ENCODE measurements at regions not wholly inside any gene's neighbourhood (a gene's known extent, or its start where the extent isn't known, plus 50 kb on each side); places are given as distances from the start of the nearest gene placed in this dataset.

- no peak for DNase-seq (ENCODE audit: extremely low read depth, low read depth)
- TF ChIP-seq CTCF (IDR thresholded peaks at IDR 0.05; ENCODE audit: low read depth, low read length): no peak
Observed at GRCh38 chr2:212945526-212945925, 205.9 kb downstream of the IKZF2 start.

- no peak for DNase-seq (ENCODE audit: extremely low read depth, low read depth)
Observed at GRCh38 chr2:212943351-212943750, 208.1 kb downstream of the IKZF2 start.

DNA sequence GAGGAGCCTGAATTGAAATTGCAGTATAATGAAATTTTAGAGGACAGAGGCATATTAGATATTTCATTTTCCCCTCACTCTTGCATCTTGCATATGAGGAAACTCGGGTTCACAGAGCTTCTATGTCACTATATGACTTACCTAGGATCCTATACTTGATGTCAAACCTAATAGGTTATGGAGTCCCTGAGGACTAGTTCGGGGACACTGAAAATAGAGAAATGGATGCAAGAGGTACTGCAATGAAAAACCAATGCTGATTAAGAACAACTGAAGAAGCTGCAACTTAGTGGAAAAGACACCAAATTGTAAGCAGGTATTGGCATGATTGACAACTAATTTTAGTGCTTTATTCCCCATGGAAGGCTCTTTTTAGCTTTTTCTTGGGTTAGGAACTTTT, 210.1 kb downstream of the IKZF2 start:
- DNase-seq (ENCODE audit: extremely low read depth, low read depth): no peak
- no peak for TF ChIP-seq CTCF (IDR thresholded peaks at IDR 0.05; ENCODE audit: low read depth, low read length)

More at GRCh38 chr2:212943351-212943750, 208.1 kb downstream of the IKZF2 start:
- TF ChIP-seq CTCF (IDR thresholded peaks at IDR 0.05; ENCODE audit: low read depth, low read length): no peak

GRCh38 chr2:212940816-212941215, 210.6 kb downstream of the IKZF2 start:
- DNase-seq (ENCODE audit: extremely low read depth, low read depth): no peak
- no peak for TF ChIP-seq CTCF (IDR thresholded peaks at IDR 0.05; ENCODE audit: low read depth, low read length)

DNA sequence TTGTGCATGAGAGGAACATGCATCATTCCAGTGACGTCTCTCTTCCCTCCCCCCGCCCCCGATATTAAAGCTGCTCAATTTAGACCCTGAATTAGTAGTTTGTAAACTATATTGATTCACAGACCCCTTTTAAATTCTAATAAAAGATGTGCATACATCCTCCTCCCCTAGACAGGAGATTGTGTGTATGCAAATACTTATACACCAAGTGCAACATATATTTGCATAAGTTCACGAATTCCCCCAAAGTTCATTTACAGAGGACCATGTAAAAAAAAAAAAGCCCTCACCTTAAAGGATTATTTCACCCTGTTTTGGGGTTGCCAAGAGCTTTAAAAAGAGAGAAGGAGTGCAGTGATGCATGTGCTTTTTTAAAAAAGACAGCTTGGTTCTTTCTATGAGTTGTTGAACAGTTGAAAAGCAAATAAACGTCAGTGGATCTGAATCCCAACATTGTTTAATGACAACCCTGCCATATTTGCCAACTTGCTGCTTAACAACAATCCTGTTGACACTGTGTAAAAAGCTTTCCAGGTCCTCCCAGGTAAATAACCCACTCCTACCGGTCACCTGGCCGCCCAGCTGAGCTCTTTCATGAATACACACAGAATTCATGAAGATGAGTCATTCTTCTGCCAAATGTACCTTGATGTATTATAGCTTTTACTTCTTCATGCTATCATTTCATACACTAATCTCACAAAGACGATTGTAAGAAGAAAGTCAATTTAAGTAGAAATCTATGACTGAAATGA, 211.5 kb downstream of the IKZF2 start:
- TF ChIP-seq CTCF (IDR thresholded peaks at IDR 0.05; ENCODE audit: low read depth, low read length): no peak
- DNase-seq (ENCODE audit: extremely low read depth, low read depth): no peak

DNA sequence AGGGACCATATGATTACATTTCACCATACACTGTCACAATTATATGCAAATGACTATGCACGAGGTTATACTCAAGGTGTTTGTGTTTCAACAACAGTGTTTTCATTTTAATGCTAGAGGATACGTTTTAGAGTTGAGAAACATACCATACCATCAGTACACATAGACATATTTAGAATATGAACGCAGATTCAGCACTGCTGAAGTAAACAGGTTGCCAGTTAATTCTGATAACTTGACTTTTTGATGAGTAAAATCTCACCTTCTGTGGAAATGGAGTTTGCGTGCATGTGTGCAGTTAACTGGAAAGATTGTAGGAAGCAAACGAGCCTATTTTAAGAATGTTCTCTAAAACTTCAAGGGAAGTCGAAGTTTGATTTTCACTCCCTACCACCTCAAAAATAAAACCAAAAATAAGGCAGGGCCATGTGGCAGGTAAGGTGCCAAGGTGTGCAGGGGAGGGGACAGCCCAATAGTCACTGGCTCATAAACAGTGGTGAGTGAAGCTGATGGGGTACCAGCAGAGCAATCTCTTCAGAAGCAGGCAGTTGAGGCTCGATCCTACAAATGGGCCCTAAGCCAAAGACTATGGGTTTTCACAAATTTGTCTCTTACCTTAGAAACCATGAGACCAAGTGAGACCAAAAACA, 213.1 kb downstream of the IKZF2 start:
- no peak for TF ChIP-seq CTCF (IDR thresholded peaks at IDR 0.05; ENCODE audit: low read depth, low read length)
- DNase-seq (ENCODE audit: extremely low read depth, low read depth): no peak

GRCh38 chr2:212936572-212936971, 214.8 kb downstream of the IKZF2 start:
- TF ChIP-seq CTCF (IDR thresholded peaks at IDR 0.05; ENCODE audit: low read depth, low read length): no peak
- no peak for DNase-seq (ENCODE audit: extremely low read depth, low read depth)
